ENCODE measurements at regions not wholly inside any gene's neighbourhood (a gene's known extent, or its start where the extent isn't known, plus 50 kb on each side); places are given as distances from the start of the nearest gene placed in this dataset.

- DNase-seq (ENCODE audit: low spot score), result no peak
- intact Hi-C loops (cut with DNase I), result no loop called here
Observed at GRCh38 chr12:76698316-76698715, 65.6 kb upstream of the ZDHHC17 start.

DNA sequence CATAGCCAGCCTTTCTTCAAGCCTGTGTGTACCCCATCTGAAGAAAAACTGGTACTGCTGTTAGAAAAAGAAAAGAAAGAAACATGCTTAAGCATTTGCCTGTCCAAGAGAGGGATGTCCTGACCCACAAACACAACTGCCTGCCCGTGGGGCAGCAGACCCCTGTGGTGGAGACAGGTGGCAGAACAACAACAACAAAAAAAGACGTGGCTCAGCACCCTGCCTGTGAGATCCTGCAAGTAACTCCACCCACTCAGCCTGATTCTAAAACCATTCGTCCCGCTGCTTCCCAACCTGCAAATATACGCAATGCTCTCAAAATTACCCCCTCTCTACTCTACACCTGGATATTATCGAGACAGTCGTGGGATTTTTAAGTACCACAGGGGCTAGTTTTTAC, 64.9 kb upstream of the ZDHHC17 start:
- intact Hi-C loops (cut with DNase I), result no loop called here
- DNase-seq (ENCODE audit: low spot score), result no peak

DNA sequence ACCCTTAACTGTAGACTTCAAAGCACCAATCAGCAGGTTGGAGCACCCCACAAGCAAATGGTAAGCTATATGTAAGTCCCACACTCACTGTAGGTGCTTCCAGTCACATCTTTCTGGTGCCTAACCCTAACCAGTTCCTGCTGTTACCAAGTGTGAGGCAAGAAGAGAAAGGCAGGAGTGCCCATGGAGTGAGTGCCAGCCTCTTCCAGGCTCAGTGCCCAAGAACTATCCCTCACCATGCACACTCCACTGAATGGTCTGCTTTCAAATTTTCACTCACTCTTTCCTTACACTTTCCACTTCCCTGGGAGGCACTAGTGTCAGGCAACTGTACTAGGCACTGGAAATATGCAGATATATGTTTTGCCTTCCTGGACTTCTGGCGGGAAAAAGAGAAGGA, 62.2 kb upstream of the ZDHHC17 start:
- intact Hi-C loops (cut with DNase I), result no loop called here
- no peak for DNase-seq (ENCODE audit: low spot score)

- DNase-seq (ENCODE audit: low spot score), result no peak
- intact Hi-C loops (cut with DNase I), result no loop called here
Observed at GRCh38 chr12:76702946-76703345, 61.0 kb upstream of the ZDHHC17 start.

GRCh38 chr12:76704693-76705092, 59.2 kb upstream of the ZDHHC17 start:
- intact Hi-C loops (cut with DNase I), result no loop called here
- no peak for DNase-seq (ENCODE audit: low spot score)

GRCh38 chr12:76706101-76706500, 57.8 kb upstream of the ZDHHC17 start:
- intact Hi-C loops (cut with DNase I), result no loop called here
- DNase-seq (ENCODE audit: low spot score), result no peak

DNA sequence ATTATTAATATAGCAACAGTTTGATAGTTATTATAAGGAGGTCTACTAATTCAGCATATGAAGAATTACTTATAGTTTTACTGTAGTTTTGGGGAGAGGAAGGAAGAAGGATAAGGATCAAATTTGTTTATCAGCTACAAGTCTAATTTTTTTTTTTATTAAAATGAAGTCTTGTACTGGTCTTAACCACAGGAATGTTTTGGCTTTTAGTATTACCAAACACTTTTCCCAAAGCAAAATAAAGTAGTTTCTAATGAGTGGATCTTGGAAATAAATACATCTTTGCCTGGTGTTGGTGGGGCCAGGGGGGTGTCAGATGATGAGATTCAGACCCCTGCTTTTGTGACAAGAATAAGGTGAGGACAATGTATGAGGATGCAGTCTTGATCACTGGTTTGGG, 57.2 kb upstream of the ZDHHC17 start:
- intact Hi-C loops (cut with DNase I), result no loop called here

GRCh38 chr12:76707772-76708171, 56.1 kb upstream of the ZDHHC17 start:
- no peak for DNase-seq (ENCODE audit: low spot score)
- intact Hi-C loops (cut with DNase I), result no loop called here

More for the DNA sequence above, 57.2 kb upstream of the ZDHHC17 start:
- DNase-seq (ENCODE audit: low spot score), result no peak

GRCh38 chr12:76708296-76708695, 55.6 kb upstream of the ZDHHC17 start:
- no peak for DNase-seq (ENCODE audit: low spot score)
- intact Hi-C loops (cut with DNase I), result no loop called here

DNA sequence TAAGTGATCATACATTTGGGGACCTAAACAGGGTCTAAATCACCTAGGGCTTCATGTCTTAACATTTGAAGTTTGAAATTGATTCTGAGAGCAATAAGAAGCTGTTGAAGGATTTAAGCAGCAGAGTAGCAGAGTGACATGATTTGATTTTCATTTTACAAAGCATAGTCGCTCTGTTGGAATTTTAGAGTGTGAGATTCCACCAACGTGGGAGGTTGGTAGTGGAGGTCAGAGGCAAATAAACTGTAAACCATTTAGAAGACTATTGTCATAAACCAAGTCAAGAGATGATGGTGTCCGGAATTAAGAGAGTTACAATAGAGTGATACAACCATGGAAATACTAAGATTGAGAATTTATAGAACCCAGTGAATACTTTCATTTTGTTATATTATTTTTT, 52.7 kb upstream of the ZDHHC17 start:
- DNase-seq (ENCODE audit: low spot score), result no peak
- intact Hi-C loops (cut with DNase I), result no loop called here

DNA sequence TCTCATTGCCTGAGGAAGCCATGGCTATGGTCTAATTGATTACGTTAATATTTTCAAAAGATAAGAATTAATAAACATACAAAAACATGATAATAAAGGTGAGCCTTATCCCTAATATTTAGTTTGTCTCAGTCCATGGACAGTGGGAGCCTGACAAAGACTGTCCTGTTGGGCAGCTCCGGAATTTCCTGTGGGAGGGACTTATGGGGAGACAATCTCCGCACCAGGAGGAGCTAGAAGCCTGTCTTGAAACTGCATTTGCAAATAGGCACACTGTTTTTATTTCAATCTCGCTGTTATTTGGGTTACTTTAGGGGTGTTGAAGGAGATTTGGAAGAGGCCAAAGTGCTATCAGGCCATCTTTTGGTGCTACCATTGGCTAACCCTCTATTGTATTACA, 50.8 kb upstream of the ZDHHC17 start:
- no peak for DNase-seq (ENCODE audit: low spot score)
- intact Hi-C loops (cut with DNase I), result no loop called here

GRCh38 chr12:76713986-76714385, 49.9 kb upstream of the ZDHHC17 start:
- DNase-seq (ENCODE audit: low spot score), result no peak
- intact Hi-C loops (cut with DNase I), result no loop called here
